Naive B cell (primary cell): ENCODE measurements at regions not wholly inside any gene's neighbourhood (a gene's known extent, or its start where the extent isn't known, plus 50 kb on each side); places are given as distances from the start of the nearest gene placed in this dataset.
A peak's percentile ranks its signal among the peaks of the same experiment; 100 is the strongest.
"Not testable (repeated sequence)": the region's sequence is repeated elsewhere in the genome, so short reads cannot be mapped to it uniquely, and the experiment has no call there.

Experiments used
- ATAC-seq, 2 donors: fragments of 150-1000 bp; cut with Tn5 transposase; 2 replicates each; pipeline ENCODE4 v1.10.0; 2021; ENCODE audit warnings: low read depth in 2 of 2, mild to moderate bottlenecking in 2 of 2, moderate library complexity in 2 of 2
- DNase-seq: peaks from one replicate; pipeline ENCODE4 v3.0.0; 2022
- H3K27ac Mint-ChIP-seq, 6 donors: one replicate each; pipeline ENCODE4 v1.8.0; 2020 to 2022; ENCODE audit warnings: mild to moderate bottlenecking in 6 of 6, mixed read lengths in 6 of 6, moderate library complexity in 5 of 6, inconsistent platforms in 2 of 6
- H3K27me3 Mint-ChIP-seq, 3 donors: one replicate each; pipeline ENCODE4 v1.8.0; 2021 to 2022; ENCODE audit warnings: mixed read lengths in 3 of 3, mild to moderate bottlenecking in 1 of 3
- H3K36me3 Mint-ChIP-seq, 2 donors: one replicate each; pipeline ENCODE4 v1.8.0; 2020 to 2022; ENCODE audit warnings: mixed read lengths in 2 of 2, inconsistent platforms in 1 of 2, mild to moderate bottlenecking in 1 of 2
- H3K4me1 Mint-ChIP-seq, 3 donors: one replicate each; pipeline ENCODE4 v1.8.0; 2020 to 2022; ENCODE audit warnings: mixed read lengths in 3 of 3, inconsistent platforms in 1 of 3, mild to moderate bottlenecking in 1 of 3, moderate library complexity in 1 of 3
- H3K4me3 Mint-ChIP-seq, 8 donors: one replicate each; pipeline ENCODE4 v1.8.0; 2020 to 2022; ENCODE audit warnings: mild to moderate bottlenecking in 8 of 8, mixed read lengths in 8 of 8, moderate library complexity in 8 of 8, inconsistent platforms in 2 of 8
- H3K9me3 Mint-ChIP-seq, 7 donors: one replicate each; pipeline ENCODE4 v1.8.0; 2020 to 2022; ENCODE audit warnings: mixed read lengths in 7 of 7, mild to moderate bottlenecking in 5 of 7, inconsistent platforms in 2 of 7, moderate library complexity in 1 of 7

GRCh38 chr6:66210964-66211363 lies 503.9 kb upstream of the EYS start:
- H3K36me3 Mint-ChIP-seq = no peaks in the 10 kb centered on the region
- no peaks in the 10 kb centered on the region for H3K27me3 Mint-ChIP-seq
- H3K4me1 Mint-ChIP-seq = no peaks in the 10 kb centered on the region
- DNase-seq = no peak
- peaks cover 0 to 28% (median 10%) of the 10 kb centered on the region in 7 donors for H3K9me3 Mint-ChIP-seq
- no peak overlapping the region for H3K27ac Mint-ChIP-seq
- H3K4me3 Mint-ChIP-seq = no peak overlapping the region
- no peak for ATAC-seq

- Mint-ChIP-seq H3K4me3 (no peak overlapping the region), H3K36me3 (no peaks in the 10 kb centered on the region), H3K27ac (no peak overlapping the region), H3K9me3 (peaks cover 0 to 19% (median 4%) of the 10 kb centered on the region in 7 donors), H3K27me3 (no peaks in the 10 kb centered on the region), H3K4me1 (no peaks in the 10 kb centered on the region)
- DNase-seq = no peak
- no peak for ATAC-seq
Observed at GRCh38 chr6:66200390-66200789, 493.4 kb upstream of the EYS start.

- Mint-ChIP-seq H3K27ac (no peak overlapping the region), H3K9me3 (peaks cover 0 to 15% (median 4%) of the 10 kb centered on the region in 7 donors), H3K36me3 (no peaks in the 10 kb centered on the region), H3K4me3 (no peak overlapping the region), H3K27me3 (no peaks in the 10 kb centered on the region), H3K4me1 (no peaks in the 10 kb centered on the region)
- DNase-seq (no peak), ATAC-seq (no peak)
Observed at GRCh38 chr6:66199171-66199570, 492.1 kb upstream of the EYS start.

GRCh38 chr6:66198062-66198624 lies 491.1 kb upstream of the EYS start:
- Mint-ChIP-seq H3K9me3 (peaks cover 0 to 15% (median 2%) of the 10 kb centered on the region in 7 donors), H3K27ac (no peak overlapping the region), H3K36me3 (no peaks in the 10 kb centered on the region), H3K27me3 (no peaks in the 10 kb centered on the region), H3K4me3 (peak overlapping the region in 1 of 8 donors; percentile 69), H3K4me1 (no peaks in the 10 kb centered on the region)
- no peak for ATAC-seq
- no peak for DNase-seq

- no peaks in the 10 kb centered on the region for H3K36me3 Mint-ChIP-seq
Observed at GRCh38 chr6:66190858-66191257, 483.8 kb upstream of the EYS start.

GRCh38 chr6:66189915-66190314 lies 482.9 kb upstream of the EYS start:
- DNase-seq (no peak), ATAC-seq (no peak)
- Mint-ChIP-seq H3K27ac (no peak overlapping the region), H3K27me3 (no peaks in the 10 kb centered on the region), H3K9me3 (peaks cover 0 to 10% (median 2%) of the 10 kb centered on the region in 7 donors), H3K36me3 (no peaks in the 10 kb centered on the region), H3K4me1 (no peaks in the 10 kb centered on the region), H3K4me3 (no peak overlapping the region)

More at GRCh38 chr6:66190858-66191257, 483.8 kb upstream of the EYS start:
- no peaks in the 10 kb centered on the region for H3K27me3 Mint-ChIP-seq
- no peaks in the 10 kb centered on the region for H3K4me1 Mint-ChIP-seq
- H3K27ac Mint-ChIP-seq = no peak overlapping the region
- DNase-seq (no peak), ATAC-seq (no peak)
- peaks cover 0 to 7% (median 2%) of the 10 kb centered on the region in 7 donors for H3K9me3 Mint-ChIP-seq
- H3K4me3 Mint-ChIP-seq = no peak overlapping the region

GRCh38 chr6:66186756-66187155 lies 479.7 kb upstream of the EYS start:
- H3K4me1 Mint-ChIP-seq = no peaks in the 10 kb centered on the region
- H3K27me3 Mint-ChIP-seq = no peaks in the 10 kb centered on the region
- no peak overlapping the region for H3K27ac Mint-ChIP-seq
- DNase-seq (no peak), ATAC-seq (no peak)
- no peaks in the 10 kb centered on the region for H3K36me3 Mint-ChIP-seq
- no peak overlapping the region for H3K4me3 Mint-ChIP-seq
- H3K9me3 Mint-ChIP-seq = peaks cover 0 to 10% (median 2%) of the 10 kb centered on the region in 7 donors

GRCh38 chr6:66184091-66184490 lies 477.1 kb upstream of the EYS start:
- Mint-ChIP-seq H3K27me3 (no peaks in the 10 kb centered on the region), H3K4me3 (no peak overlapping the region), H3K4me1 (no peaks in the 10 kb centered on the region), H3K9me3 (peaks cover 0 to 15% (median 5%) of the 10 kb centered on the region in 7 donors), H3K36me3 (no peaks in the 10 kb centered on the region), H3K27ac (no peak overlapping the region)
- DNase-seq (no peak), ATAC-seq (no peak)

- Mint-ChIP-seq H3K9me3 (peaks cover 0 to 10% (median 0%) of the 10 kb centered on the region in 7 donors), H3K27ac (no peak overlapping the region), H3K27me3 (no peaks in the 10 kb centered on the region), H3K4me3 (no peak overlapping the region), H3K36me3 (no peaks in the 10 kb centered on the region), H3K4me1 (no peaks in the 10 kb centered on the region)
- DNase-seq = no peak
- ATAC-seq = no peak
Observed at GRCh38 chr6:66179361-66179760, 472.3 kb upstream of the EYS start.

- no peak for ATAC-seq
Observed at GRCh38 chr6:66173587-66173986, 466.6 kb upstream of the EYS start.

GRCh38 chr6:66166713-66167112 lies 459.7 kb upstream of the EYS start:
- H3K4me1 Mint-ChIP-seq, DNase-seq, H3K27ac Mint-ChIP-seq, H3K4me3 Mint-ChIP-seq, H3K27me3 Mint-ChIP-seq, ATAC-seq: not testable (repeated sequence)
- peaks cover 0 to 14% of the 10 kb centered on the region in 2 donors for H3K36me3 Mint-ChIP-seq
- peaks cover 18 to 46% (median 28%) of the 10 kb centered on the region in 7 donors for H3K9me3 Mint-ChIP-seq

More at GRCh38 chr6:66173587-66173986, 466.6 kb upstream of the EYS start:
- Mint-ChIP-seq H3K27me3 (no peaks in the 10 kb centered on the region), H3K4me1 (no peaks in the 10 kb centered on the region), H3K9me3 (peaks cover 13 to 40% (median 22%) of the 10 kb centered on the region in 7 donors), H3K27ac (peak overlapping the region in 1 of 6 donors; percentile 18), H3K36me3 (peaks cover 0 to 8% of the 10 kb centered on the region in 2 donors), H3K4me3 (no peak overlapping the region)
- no peak for DNase-seq

GRCh38 chr6:66161546-66162108 lies 454.6 kb upstream of the EYS start:
- no peak overlapping the region for H3K4me3 Mint-ChIP-seq
- no peak overlapping the region for H3K27ac Mint-ChIP-seq
- H3K9me3 Mint-ChIP-seq = peaks cover 15 to 42% (median 25%) of the 10 kb centered on the region in 7 donors
- H3K36me3 Mint-ChIP-seq = peaks cover 0 to 27% of the 10 kb centered on the region in 2 donors
- H3K27me3 Mint-ChIP-seq = no peaks in the 10 kb centered on the region
- ATAC-seq = no peak
- no peak for DNase-seq
- no peaks in the 10 kb centered on the region for H3K4me1 Mint-ChIP-seq

- ATAC-seq (no peak), DNase-seq (no peak)
- Mint-ChIP-seq H3K27ac (no peak overlapping the region), H3K27me3 (no peaks in the 10 kb centered on the region), H3K36me3 (peaks cover 0 to 18% of the 10 kb centered on the region in 2 donors), H3K4me3 (peak overlapping the region in 1 of 8 donors; percentile 30), H3K9me3 (peaks cover 15 to 42% (median 21%) of the 10 kb centered on the region in 7 donors), H3K4me1 (no peaks in the 10 kb centered on the region)
Observed at GRCh38 chr6:66159937-66160336, 452.9 kb upstream of the EYS start.

GRCh38 chr6:66153247-66153646 lies 446.2 kb upstream of the EYS start:
- no peaks in the 10 kb centered on the region for H3K36me3 Mint-ChIP-seq
- H3K9me3 Mint-ChIP-seq = peaks cover 0 to 6% (median 0%) of the 10 kb centered on the region in 7 donors
- H3K4me1 Mint-ChIP-seq = no peaks in the 10 kb centered on the region
- no peak overlapping the region for H3K4me3 Mint-ChIP-seq
- ATAC-seq (no peak), DNase-seq (no peak)
- H3K27ac Mint-ChIP-seq = no peak overlapping the region
- no peaks in the 10 kb centered on the region for H3K27me3 Mint-ChIP-seq
